DOHH2 (cell line): ENCODE measurements at regions not wholly inside any gene's neighbourhood (a gene's known extent, or its start where the extent isn't known, plus 50 kb on each side); places are given as distances from the start of the nearest gene placed in this dataset.

Experiments
- H3F3A ChIP-seq: fragments of 200-600 bp; sonication (generic), shearing (Covaris generic); 2 replicates; pipeline ENCODE4 v1.6.0; 2016; ENCODE audit warnings: antibody characterized with exemption, mild to moderate bottlenecking; ENCODE audit not compliant: control insufficient read depth, insufficient read depth
- H3K27ac ChIP-seq: fragments of 200-600 bp; sonication (generic); 2 replicates; pipeline ENCODE4 v1.5.1; 2014; ENCODE audit warnings: low read depth, mild to moderate bottlenecking, low read length, moderate library complexity
- H3K27me3 ChIP-seq: fragments of 200-600 bp; sonication (generic); 2 replicates; pipeline ENCODE4 v1.6.1; 2014; ENCODE audit warnings: mild to moderate bottlenecking, low read length, mixed read lengths; ENCODE audit not compliant: control insufficient read depth
- H3K36me3 ChIP-seq: fragments of 200-600 bp; sonication (generic); 2 replicates; pipeline ENCODE4 v1.6.1; 2014; ENCODE audit warnings: mild to moderate bottlenecking, low read length, moderate library complexity, mixed read lengths; ENCODE audit not compliant: control insufficient read depth
- H3K4me1 ChIP-seq: fragments of 200-600 bp; sonication (generic); 2 replicates; pipeline ENCODE4 v1.6.1; 2014; ENCODE audit warnings: mild to moderate bottlenecking, low read length, mixed read lengths; ENCODE audit not compliant: control insufficient read depth
- H3K4me2 ChIP-seq: fragments of 200-600 bp; sonication (generic); 2 replicates; pipeline ENCODE4 v1.6.0; 2014; ENCODE audit warnings: mild to moderate bottlenecking, low read length, moderate library complexity
- H3K4me3 ChIP-seq: fragments of 200-600 bp; sonication (generic); 2 replicates; pipeline ENCODE4 v1.5.1; 2014; ENCODE audit warnings: mild to moderate bottlenecking, low read length, mixed read lengths
- H3K79me2 ChIP-seq: fragments of 200-600 bp; sonication (generic); 2 replicates; pipeline ENCODE4 v1.6.1; 2014; ENCODE audit warnings: mild to moderate bottlenecking, low read length, mixed read lengths; ENCODE audit not compliant: control insufficient read depth
- H3K9me2 ChIP-seq: fragments of 200-600 bp; sonication (generic); replicated peaks from 2 replicates; pipeline ENCODE4 v1.6.1; 2014; ENCODE audit warnings: mild to moderate bottlenecking, low read length, mixed read lengths; ENCODE audit not compliant: control insufficient read depth
- H3K9me3 ChIP-seq: fragments of 200-600 bp; sonication (generic); 2 replicates; pipeline ENCODE4 v1.6.1; 2014; ENCODE audit warnings: antibody characterized with exemption, low read length, mixed read lengths; ENCODE audit not compliant: control insufficient read depth, insufficient read depth
- H4K20me1 ChIP-seq: fragments of 200-600 bp; sonication (generic); 2 replicates; pipeline ENCODE4 v1.6.0; 2014; ENCODE audit warnings: low read depth, mild to moderate bottlenecking, antibody characterized with exemption, low read length, moderate library complexity; ENCODE audit not compliant: control insufficient read depth, insufficient read depth
- CTCF ChIP-seq: fragments of 200-600 bp; sonication (generic); IDR thresholded peaks from one replicate; pipeline ENCODE4 v1.5.1; 2014; ENCODE audit warnings: antibody characterized with exemption, mild to moderate bottlenecking, low read depth, low read length; ENCODE audit not compliant: poor library complexity, severe bottlenecking
- EZH2phosphoT487 ChIP-seq: fragments of 200-600 bp; sonication (generic); IDR thresholded peaks from 2 replicates; pipeline ENCODE4 v1.6.1; 2017; ENCODE audit warnings: borderline replicate concordance, mild to moderate bottlenecking, antibody characterized with exemption, low read length, moderate library complexity, mixed read lengths

- Histone ChIP-seq H3K27me3 (no peaks in the 10 kb centered on the region), H3K4me1 (no peaks in the 10 kb centered on the region), H3K36me3 (no peaks in the 10 kb centered on the region), H3K4me2 (no peak overlapping the region), H3K4me3 (no peak overlapping the region), H3K79me2 (no peaks in the 10 kb centered on the region), H3K27ac (no peak overlapping the region), H3F3A (no peaks in the 10 kb centered on the region), H3K9me2 (no peaks in the 10 kb centered on the region), H4K20me1 (no peaks in the 10 kb centered on the region), H3K9me3 (no peaks in the 10 kb centered on the region)
- TF ChIP-seq CTCF (no peak), EZH2phosphoT487 (no peak)
These were observed 56.1 kb upstream of the ADAMTS9 start for GRCh38 chr3:64743887-64744243.

DNA sequence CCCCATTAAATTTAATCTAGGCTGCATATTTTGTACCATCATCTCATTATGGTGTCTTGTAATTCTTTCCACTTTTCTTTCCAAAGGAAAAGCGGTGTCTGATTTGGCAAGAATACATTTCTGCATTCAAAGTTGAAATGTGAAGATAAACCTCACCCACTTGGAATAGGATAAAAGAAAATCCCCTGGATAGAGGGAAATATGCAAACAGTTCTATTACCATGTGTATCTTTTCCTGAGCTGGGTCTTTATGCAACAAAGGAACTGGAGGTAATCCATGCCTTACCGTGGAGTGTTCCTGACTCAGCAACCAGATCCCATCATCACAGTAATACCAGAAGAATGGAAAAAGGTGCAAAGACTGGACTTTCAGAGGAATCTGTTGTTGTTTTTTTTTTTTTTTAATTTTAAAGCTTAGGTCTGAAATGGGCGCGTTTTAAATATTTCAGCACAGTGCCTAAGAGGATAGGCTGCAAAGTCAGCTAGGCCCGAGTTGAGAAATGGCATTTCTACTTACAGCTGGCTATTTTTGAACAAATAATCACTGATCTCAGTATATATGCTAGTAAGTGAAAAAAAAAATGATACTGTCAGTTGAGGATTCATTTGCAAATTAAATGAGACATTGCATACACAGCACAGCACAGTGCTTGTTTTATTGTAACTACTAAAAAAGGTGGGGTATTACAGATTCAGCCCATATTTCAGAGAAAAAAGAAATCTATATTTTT is 55.5 kb upstream of the ADAMTS9 start:
- no peaks in the 10 kb centered on the region for H3F3A ChIP-seq
- H3K4me2 ChIP-seq: no peak overlapping the region
- no peaks in the 10 kb centered on the region for H3K36me3 ChIP-seq
- no peaks in the 10 kb centered on the region for H3K4me1 ChIP-seq
- no peaks in the 10 kb centered on the region for H3K9me3 ChIP-seq
- no peak for TF ChIP-seq EZH2phosphoT487
- TF ChIP-seq CTCF: no peak
- no peaks in the 10 kb centered on the region for H3K27me3 ChIP-seq
- no peak overlapping the region for H3K4me3 ChIP-seq
- H3K27ac ChIP-seq: no peak overlapping the region
- no peaks in the 10 kb centered on the region for H3K79me2 ChIP-seq
- H4K20me1 ChIP-seq: no peaks in the 10 kb centered on the region
- no peaks in the 10 kb centered on the region for H3K9me2 ChIP-seq

- TF ChIP-seq CTCF (no peak), EZH2phosphoT487 (no peak)
- H3K79me2 ChIP-seq: no peaks in the 10 kb centered on the region
- H4K20me1 ChIP-seq: no peaks in the 10 kb centered on the region
- H3K27me3 ChIP-seq: no peaks in the 10 kb centered on the region
- H3K36me3 ChIP-seq: no peaks in the 10 kb centered on the region
- H3K27ac ChIP-seq: no peak overlapping the region
- no peak overlapping the region for H3K4me2 ChIP-seq
- no peaks in the 10 kb centered on the region for H3K9me3 ChIP-seq
- no peak overlapping the region for H3K4me3 ChIP-seq
- no peaks in the 10 kb centered on the region for H3F3A ChIP-seq
- H3K4me1 ChIP-seq: no peaks in the 10 kb centered on the region
- H3K9me2 ChIP-seq: no peaks in the 10 kb centered on the region
These were observed 53.5 kb upstream of the ADAMTS9 start for GRCh38 chr3:64741341-64741740.
